A549 (cell line): ENCODE measurements at regions not wholly inside any gene's neighbourhood (a gene's known extent, or its start where the extent isn't known, plus 50 kb on each side); places are given as distances from the start of the nearest gene placed in this dataset.
"Not testable (repeated sequence)": the region's sequence is repeated elsewhere in the genome, so short reads cannot be mapped to it uniquely, and the experiment has no call there.

Source experiments
- ATAC-seq, 2 experiments: fragments of 200-7000 bp in 1 of 2; fragments of >200 bp in 1 of 2; cut with Nextera tagmentation in 1 of 2; cut with Tn5 transposase in 1 of 2; 3 replicates each; pipeline versions ENCODE4 v1.8.0 to v1.9.1; 2018 to 2020; ENCODE audit warnings: mild to moderate bottlenecking in 1 of 2, moderate library complexity in 1 of 2
- CTCF ChIA-PET: fragments of 300-600 bp; sonication (Branson Sonifier 250); formaldehyde crosslinking; extraction: SDS; loops from one replicate; lab custom pipeline; 2021; ENCODE audit warnings: antibody characterized with exemption, inconsistent platforms; lab: Yijun Ruan, JAX
- POLR2A ChIA-PET: fragments of 350-600 bp; formaldehyde crosslinking; extraction: SDS; loops from one replicate; lab custom pipeline; 2021; ENCODE audit warnings: antibody characterized with exemption, inconsistent platforms; lab: Yijun Ruan, JAX
- DNase-seq, 2 experiments: peaks; one replicate each; pipeline versions ENCODE4 v3.0.0 to v3.0.0-alpha.2; 2011 to 2016; ENCODE audit warnings: low read depth in 1 of 2, low spot score in 1 of 2
- FAIRE-seq: peaks from 2 replicates; lab custom pipeline; 2011; peaks lifted over from hg19 to GRCh38; lab: Jason Lieb, UNC
- H3K27ac ChIP-seq, 2 experiments: fragments of >200 bp; sonication (Bioruptor Twin); formaldehyde crosslinking; 3 replicates each; pipeline ENCODE4 v1.5.1; 2016 to 2017
- H3K4me1 ChIP-seq: fragments of >200 bp; sonication (Bioruptor Twin); formaldehyde crosslinking; 3 replicates; pipeline ENCODE4 v1.6.1; 2016
- H3K4me2 ChIP-seq: fragments of >200 bp; sonication (Bioruptor Twin); formaldehyde crosslinking; 3 replicates; pipeline ENCODE4 v1.6.1; 2016
- H3K4me3 ChIP-seq: fragments of >200 bp; sonication (Bioruptor Twin); formaldehyde crosslinking; 3 replicates; pipeline ENCODE4 v1.5.1; 2016
- H3K9me3 ChIP-seq: fragments of >200 bp; sonication (Bioruptor Twin); formaldehyde crosslinking; 3 replicates; pipeline ENCODE4 v1.6.1; 2016
- CBX8 ChIP-seq: fragments of 200-600 bp; sonication (generic); IDR thresholded peaks from 2 replicates; pipeline ENCODE4 v1.6.1; 2016
- E2F6 ChIP-seq: IDR thresholded peaks from 2 replicates; pipeline ENCODE4 v1.6.1; 2012; ENCODE audit warnings: low read depth, borderline replicate concordance
- HDAC2 ChIP-seq: fragments of 200-600 bp; sonication (generic); IDR thresholded peaks from 2 replicates; pipeline ENCODE4 v1.6.1; 2016
- HOXB13 ChIP-seq: fragments of 250-450 bp; sonication (Bioruptor Pico); IDR thresholded peaks from 2 replicates; pipeline ENCODE4 v1.5.0; 2020; ENCODE audit warnings: low read depth, mild to moderate bottlenecking, moderate library complexity
- JUNB ChIP-seq: fragments of >200 bp; sonication (Bioruptor Twin); formaldehyde crosslinking; IDR thresholded peaks from 2 replicates; pipeline ENCODE4 v1.6.1; 2016
- NFE2L2 ChIP-seq: fragments of 150-350 bp; conservative IDR thresholded peaks from 2 replicates; pipeline ENCODE4 v1.6.1; 2014; ENCODE audit warnings: low read length
- NPAS2 ChIP-seq: fragments of 250-450 bp; sonication (Bioruptor Pico); IDR thresholded peaks from 2 replicates; pipeline ENCODE4 v1.8.0; 2022; ENCODE audit warnings: mild to moderate bottlenecking, moderate library complexity, borderline replicate concordance
- RAD21 ChIP-seq, 2 experiments: fragments of >200 bp in 1 of 2; sonication (Bioruptor Twin) in 1 of 2; formaldehyde crosslinking in 1 of 2; IDR thresholded peaks in 1 of 2; conservative IDR thresholded peaks in 1 of 2; 2 replicates in 1 of 2; 3 replicates in 1 of 2; pipeline ENCODE4 v1.6.1; 2012 to 2018; ENCODE audit warnings: inconsistent platforms in 1 of 2
- REST ChIP-seq: fragments of 200-600 bp; sonication (generic); IDR thresholded peaks from 2 replicates; pipeline ENCODE4 v1.6.1; 2016; ENCODE audit warnings: antibody characterized with exemption, mild to moderate bottlenecking, moderate library complexity
- ZNF302 ChIP-seq: fragments of 250-450 bp; sonication (Bioruptor Pico); IDR thresholded peaks from 2 replicates; pipeline ENCODE4 v1.9.0; 2021; ENCODE audit warnings: inconsistent platforms, mild to moderate bottlenecking, moderate library complexity
- WGBS: methylation state at CpG from one replicate; pipeline ENCODE4 v1.1.6; 2017; ENCODE audit errors: missing lambda C conversion rate; 5-methylcytosine and 5-hydroxymethylcytosine counted together
- TF ChIP-seq, protein P1 (sequence below): fragments of 150-350 bp; IDR thresholded peaks from 2 replicates; pipeline ENCODE4 v1.6.1; 2014; ENCODE audit warnings: low read depth, mild to moderate bottlenecking, low read length
- TF ChIP-seq, protein P2 (sequence below): fragments of 250-450 bp; sonication (Bioruptor Pico); IDR thresholded peaks from 2 replicates; pipeline ENCODE4 v1.5.0; 2021; ENCODE audit warnings: mild to moderate bottlenecking, moderate library complexity, borderline replicate concordance

GRCh38 chr1:65026235-65026634, 59.9 kb upstream of the JAK1 start:
- DNase-seq (no peak), ATAC-seq (no peak), FAIRE-seq (no peak)
- POLR2A ChIA-PET, result no interaction called here
- 37% methylated on average over 3 of the region's 3 CpGs for WGBS
- CTCF ChIA-PET, result no interaction called here
- H3K4me1 ChIP-seq, result no peaks in the 10 kb centered on the region
- H3K27ac ChIP-seq, result no peak overlapping the region
- TF ChIP-seq, protein P1, sequence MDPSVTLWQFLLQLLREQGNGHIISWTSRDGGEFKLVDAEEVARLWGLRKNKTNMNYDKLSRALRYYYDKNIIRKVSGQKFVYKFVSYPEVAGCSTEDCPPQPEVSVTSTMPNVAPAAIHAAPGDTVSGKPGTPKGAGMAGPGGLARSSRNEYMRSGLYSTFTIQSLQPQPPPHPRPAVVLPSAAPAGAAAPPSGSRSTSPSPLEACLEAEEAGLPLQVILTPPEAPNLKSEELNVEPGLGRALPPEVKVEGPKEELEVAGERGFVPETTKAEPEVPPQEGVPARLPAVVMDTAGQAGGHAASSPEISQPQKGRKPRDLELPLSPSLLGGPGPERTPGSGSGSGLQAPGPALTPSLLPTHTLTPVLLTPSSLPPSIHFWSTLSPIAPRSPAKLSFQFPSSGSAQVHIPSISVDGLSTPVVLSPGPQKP, result no peak
- TF ChIP-seq CBX8 (no peak), RAD21 (conservative IDR thresholded peaks at IDR 0.05 in 1 of 2, IDR thresholded peaks at IDR 0.05 in 1 of 2) (no peak), HDAC2 (no peak), JUNB (no peak), REST (no peak), HOXB13 (CRISPR knock-in tag) (no peak)
- H3K4me3 ChIP-seq, result no peak overlapping the region
- no peak overlapping the region for H3K4me2 ChIP-seq
- no peaks in the 10 kb centered on the region for H3K9me3 ChIP-seq

GRCh38 chr1:65027666-65028358, 61.5 kb upstream of the JAK1 start:
- CTCF ChIA-PET, result no interaction called here
- no peak for DNase-seq
- ATAC-seq, result no peak

GRCh38 chr1:65029434-65029833, 63.1 kb upstream of the JAK1 start:
- FAIRE-seq, H3K4me2 ChIP-seq, POLR2A ChIA-PET, H3K4me1 ChIP-seq, H3K4me3 ChIP-seq, H3K9me3 ChIP-seq, H3K27ac ChIP-seq, DNase-seq, ATAC-seq: not testable (repeated sequence)
- WGBS, result 54% methylated on average over 3 of the region's 3 CpGs
- CTCF ChIA-PET, result interaction anchor here (1.0 kb wide), 1 partner anchor 8 kb away, joined by 3 read pairs; no protein-coding TSS in a partner anchor

More at GRCh38 chr1:65027666-65028358, 61.5 kb upstream of the JAK1 start:
- no peak overlapping the region for H3K27ac ChIP-seq
- no peaks in the 10 kb centered on the region for H3K4me1 ChIP-seq
- no peak for FAIRE-seq
- POLR2A ChIA-PET, result no interaction called here
- no peak overlapping the region for H3K4me2 ChIP-seq
- 68% methylated on average over 5 of the region's 5 CpGs for WGBS
- H3K4me3 ChIP-seq, result no peak overlapping the region
- H3K9me3 ChIP-seq, result no peaks in the 10 kb centered on the region
- TF ChIP-seq E2F6, result no peak
- TF ChIP-seq ZNF302 (CRISPR knock-in tag), result no peak
- no peak for TF ChIP-seq NPAS2 (CRISPR knock-in tag)
- TF ChIP-seq, protein P2, sequence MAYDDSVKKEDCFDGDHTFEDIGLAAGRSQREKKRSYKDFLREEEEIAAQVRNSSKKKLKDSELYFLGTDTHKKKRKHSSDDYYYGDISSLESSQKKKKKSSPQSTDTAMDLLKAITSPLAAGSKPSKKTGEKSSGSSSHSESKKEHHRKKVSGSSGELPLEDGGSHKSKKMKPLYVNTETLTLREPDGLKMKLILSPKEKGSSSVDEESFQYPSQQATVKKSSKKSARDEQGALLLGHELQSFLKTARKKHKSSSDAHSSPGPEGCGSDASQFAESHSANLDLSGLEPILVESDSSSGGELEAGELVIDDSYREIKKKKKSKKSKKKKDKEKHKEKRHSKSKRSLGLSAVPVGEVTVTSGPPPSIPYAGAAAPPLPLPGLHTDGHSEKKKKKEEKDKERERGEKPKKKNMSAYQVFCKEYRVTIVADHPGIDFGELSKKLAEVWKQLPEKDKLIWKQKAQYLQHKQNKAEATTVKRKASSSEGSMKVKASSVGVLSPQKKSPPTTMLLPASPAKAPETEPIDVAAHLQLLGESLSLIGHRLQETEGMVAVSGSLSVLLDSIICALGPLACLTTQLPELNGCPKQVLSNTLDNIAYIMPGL (CRISPR knock-in tag), result no peak
- no peak for TF ChIP-seq NFE2L2
